Activated naive CD4-positive, alpha-beta T cell treated with anti-CD3 and anti-CD28 coated beads for 36 hours (primary cell): ENCODE measurements at regions not wholly inside any gene's neighbourhood (a gene's known extent, or its start where the extent isn't known, plus 50 kb on each side); places are given as distances from the start of the nearest gene placed in this dataset.

ENCODE experiments used
- CTCF ChIA-PET: fragments of 350-600 bp; sonication (Branson Sonifier 250); formaldehyde crosslinking; loops from one replicate; lab custom pipeline; 2021; ENCODE audit warnings: antibody characterized with exemption; lab: Charles Lee
- DNase-seq: peaks from one replicate; pipeline ENCODE4 v3.0.0-alpha.2; 2020
- H3K27ac Mint-ChIP-seq: one replicate; pipeline ENCODE4 v1.8.0; 2021; ENCODE audit warnings: mild to moderate bottlenecking, mixed read lengths
- H3K27me3 Mint-ChIP-seq: one replicate; pipeline ENCODE4 v1.8.0; 2021; ENCODE audit warnings: low read depth, mixed read lengths
- H3K36me3 Mint-ChIP-seq: one replicate; pipeline ENCODE4 v1.8.0; 2021; ENCODE audit warnings: low read depth, mixed read lengths
- H3K4me1 Mint-ChIP-seq: one replicate; pipeline ENCODE4 v1.8.0; 2021; ENCODE audit warnings: low read depth, mixed read lengths
- H3K4me3 Mint-ChIP-seq: one replicate; pipeline ENCODE4 v1.8.0; 2021; ENCODE audit warnings: mild to moderate bottlenecking, moderate library complexity, mixed read lengths
- H3K9me3 Mint-ChIP-seq: one replicate; pipeline ENCODE4 v1.8.0; 2021; ENCODE audit warnings: mixed read lengths
- intact Hi-C: fragments of 100-400 bp; cut with micrococcal nuclease; formaldehyde crosslinking; loops from one replicate; pipeline ENCODE4 v1.15.1; 2023

- H3K27ac Mint-ChIP-seq = no peak overlapping the region
- intact Hi-C loops = no loop called here
- DNase-seq = no peak
- H3K9me3 Mint-ChIP-seq = no peaks in the 10 kb centered on the region
- H3K4me3 Mint-ChIP-seq = no peak overlapping the region
- no peaks in the 10 kb centered on the region for H3K36me3 Mint-ChIP-seq
- CTCF ChIA-PET = no interaction called here
- no peaks in the 10 kb centered on the region for H3K27me3 Mint-ChIP-seq
- H3K4me1 Mint-ChIP-seq = no peaks in the 10 kb centered on the region
Measured at GRCh38 chr4:97500423-97500822, 642.9 kb downstream of the STPG2 start.

- CTCF ChIA-PET = no interaction called here
- Mint-ChIP-seq H3K9me3 (no peaks in the 10 kb centered on the region), H3K27ac (no peak overlapping the region), H3K4me1 (no peaks in the 10 kb centered on the region), H3K36me3 (no peaks in the 10 kb centered on the region), H3K4me3 (no peak overlapping the region), H3K27me3 (no peaks in the 10 kb centered on the region)
- DNase-seq = no peak
- intact Hi-C loops = no loop called here
Measured at GRCh38 chr4:97504713-97505112, 638.6 kb downstream of the STPG2 start.

- CTCF ChIA-PET = no interaction called here
- Mint-ChIP-seq H3K27ac (no peak overlapping the region), H3K27me3 (no peaks in the 10 kb centered on the region), H3K4me1 (no peaks in the 10 kb centered on the region), H3K36me3 (no peaks in the 10 kb centered on the region), H3K4me3 (no peak overlapping the region), H3K9me3 (no peaks in the 10 kb centered on the region)
- no peak for DNase-seq
- intact Hi-C loops = no loop called here
Measured at GRCh38 chr4:97507587-97508245, 635.6 kb downstream of the STPG2 start.
